ENCODE measurements at regions not wholly inside any gene's neighbourhood (a gene's known extent, or its start where the extent isn't known, plus 50 kb on each side); places are given as distances from the start of the nearest gene placed in this dataset.

DNA sequence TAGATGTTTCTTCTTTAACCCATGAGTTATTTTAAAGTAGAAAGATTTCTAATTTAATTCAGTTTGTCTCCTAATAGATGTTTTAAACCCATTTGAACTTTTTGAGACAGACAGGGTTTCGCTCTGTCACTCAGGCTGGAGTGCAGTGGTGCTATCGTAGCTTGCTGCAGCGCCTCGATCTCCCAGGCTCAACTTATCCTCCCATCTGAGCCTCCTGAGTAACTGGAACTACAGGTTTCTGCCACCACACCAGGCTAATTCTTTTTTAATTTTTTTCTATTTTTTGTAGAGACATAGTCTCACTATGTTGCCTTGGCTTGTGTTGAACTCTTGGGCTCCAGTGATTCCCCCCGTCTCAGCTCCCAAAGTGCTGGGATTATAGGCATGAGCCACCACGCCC lies 53.0 kb upstream of the RAB18 start:
- DNase-seq (ENCODE audit: low read depth): no peak

- no peak for DNase-seq (ENCODE audit: low read depth)
Measured at GRCh38 chr10:27450225-27450624, 53.9 kb upstream of the RAB18 start.

DNA sequence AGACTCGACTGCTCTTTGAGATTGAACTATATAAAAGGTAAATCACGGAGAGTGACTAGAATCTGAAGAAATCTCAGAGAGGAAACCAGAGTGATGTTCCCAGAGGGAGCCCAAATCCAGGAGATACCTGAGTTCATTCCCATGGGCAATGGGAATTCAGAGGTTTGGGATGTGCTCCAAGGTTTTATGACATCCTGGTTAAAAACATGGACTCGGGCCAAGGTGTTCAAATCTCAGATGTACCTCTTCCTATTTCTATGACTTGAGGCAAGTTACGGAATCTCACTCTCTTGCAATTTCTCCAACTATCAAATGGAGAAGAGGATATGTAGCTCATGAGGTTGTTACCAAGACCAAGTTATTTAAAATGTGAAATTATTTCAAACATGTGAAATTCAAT lies 54.5 kb upstream of the RAB18 start:
- no peak for DNase-seq (ENCODE audit: low read depth)

DNA sequence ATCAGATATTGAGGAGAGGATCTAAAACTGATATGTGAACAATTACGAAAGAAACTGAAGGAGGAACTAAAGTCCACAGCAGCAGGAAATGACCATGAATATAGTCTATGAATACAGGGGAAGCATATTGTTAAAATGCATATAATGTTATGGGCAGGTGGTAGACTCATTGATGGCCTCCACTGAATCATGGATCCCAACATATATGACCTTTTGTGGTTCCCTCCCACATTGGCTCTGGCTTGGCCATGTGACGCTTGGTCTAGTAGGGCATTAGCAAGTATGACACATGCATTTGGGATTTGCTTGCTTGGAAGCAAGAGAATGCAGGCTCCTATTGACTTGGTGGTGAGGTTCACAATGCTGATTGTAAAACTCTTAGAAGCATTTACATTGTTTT lies 55.2 kb upstream of the RAB18 start:
- no peak for DNase-seq (ENCODE audit: low read depth)

DNA sequence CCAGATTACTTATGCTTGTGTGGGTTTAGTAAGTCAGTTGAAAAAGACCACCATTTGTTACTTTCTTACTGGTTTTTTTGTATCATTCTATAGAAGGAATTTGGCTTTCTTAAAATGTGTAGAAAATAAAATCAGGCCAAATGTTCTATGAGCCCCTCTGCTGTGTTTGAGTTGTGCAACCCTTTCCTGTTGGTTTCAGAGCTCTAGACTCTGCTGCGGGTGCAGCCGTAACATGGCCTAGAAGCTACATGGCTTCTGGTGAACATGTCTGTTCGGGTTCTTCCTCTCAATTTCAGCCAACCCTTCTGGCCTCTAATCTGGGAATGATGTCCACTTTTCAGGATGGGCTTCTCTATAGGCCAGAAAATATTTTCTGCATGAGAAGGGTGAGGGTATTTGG lies 56.6 kb upstream of the RAB18 start:
- no peak for DNase-seq (ENCODE audit: low read depth)

DNA sequence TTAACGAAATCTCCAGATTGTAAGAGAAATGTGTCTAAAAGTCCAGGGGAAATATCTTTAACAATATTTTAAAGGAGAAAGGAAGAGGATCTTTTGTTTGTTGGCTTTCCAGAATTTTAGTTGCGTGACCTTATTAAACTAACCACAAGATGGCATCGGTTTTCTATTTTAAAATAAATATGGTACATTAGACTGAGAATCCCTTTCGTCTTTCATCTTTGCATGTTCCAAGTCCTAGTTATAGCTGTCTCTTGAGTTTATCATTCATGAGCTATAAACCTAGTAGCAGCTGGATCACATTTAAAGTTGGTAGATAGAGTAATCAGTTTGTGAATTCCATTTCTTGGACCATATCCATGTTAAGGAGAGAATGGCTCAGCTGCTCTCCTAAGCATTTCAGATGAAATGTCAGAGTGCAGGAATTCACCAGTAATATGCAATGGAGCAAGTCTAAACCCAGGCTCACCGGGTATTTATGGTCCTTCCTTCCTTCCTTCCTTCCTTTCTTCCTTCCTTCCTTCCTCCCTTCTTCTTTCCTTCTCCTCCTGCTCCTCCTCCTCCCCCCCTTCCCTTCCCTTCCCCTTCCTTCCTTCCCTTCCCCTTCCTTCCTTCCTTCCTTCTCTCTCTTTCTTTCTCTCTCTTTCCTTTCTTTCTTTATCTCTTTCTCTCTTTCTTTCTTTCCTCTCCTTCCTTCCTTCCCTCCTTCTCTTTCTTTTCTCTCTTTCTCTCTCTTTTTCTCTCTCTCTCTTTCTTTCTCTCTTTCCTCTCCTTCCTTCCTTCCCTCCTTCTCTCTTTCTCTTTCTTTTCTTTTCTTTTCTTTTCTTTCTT lies 57.8 kb upstream of the RAB18 start:
- no peak for DNase-seq (ENCODE audit: low read depth)

GRCh38 chr10:27445070-27445469 lies 59.0 kb upstream of the RAB18 start:
- no peak for DNase-seq (ENCODE audit: low read depth)

DNA sequence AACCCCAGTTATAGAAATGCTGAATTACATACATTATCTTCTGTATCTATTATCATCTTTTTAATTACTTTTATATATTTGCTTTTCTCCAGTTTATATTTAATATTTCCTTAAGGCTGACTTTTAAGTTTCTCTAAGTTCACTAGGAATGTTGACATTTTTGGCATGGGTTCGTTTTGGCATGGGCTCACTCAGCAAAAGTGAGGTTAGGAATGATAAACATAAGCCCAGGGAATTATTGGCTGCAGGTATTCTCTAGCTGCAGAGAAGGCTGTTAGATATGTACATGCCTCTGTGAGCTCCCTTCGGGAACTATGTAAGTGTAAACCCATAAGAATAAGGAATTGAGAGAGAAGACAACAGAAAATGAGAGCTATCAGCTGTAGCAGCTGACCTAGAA lies 63.6 kb upstream of the RAB18 start:
- no peak for DNase-seq (ENCODE audit: low read depth)

GRCh38 chr10:27440021-27440420 lies 64.1 kb upstream of the RAB18 start:
- no peak for DNase-seq (ENCODE audit: low read depth)

DNA sequence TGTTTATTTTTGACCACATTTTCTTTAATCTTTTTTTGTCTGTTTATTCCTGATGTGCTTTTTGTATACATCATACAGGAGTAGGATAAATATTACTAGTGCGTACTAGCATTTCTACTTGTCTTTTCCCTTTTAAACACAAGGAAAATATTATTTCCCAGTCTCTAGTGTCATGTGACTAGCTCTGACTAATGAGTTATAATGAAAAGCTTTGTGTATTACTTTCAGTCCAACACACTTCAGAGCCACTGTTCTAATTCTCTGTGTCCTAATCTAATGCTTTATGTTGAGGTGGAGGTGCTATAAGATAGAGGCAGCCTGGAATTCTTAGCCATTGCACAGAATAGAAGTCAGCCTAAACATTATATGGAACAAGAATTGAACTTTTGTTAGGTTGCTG lies 65.0 kb upstream of the RAB18 start:
- no peak for DNase-seq (ENCODE audit: low read depth)

DNA sequence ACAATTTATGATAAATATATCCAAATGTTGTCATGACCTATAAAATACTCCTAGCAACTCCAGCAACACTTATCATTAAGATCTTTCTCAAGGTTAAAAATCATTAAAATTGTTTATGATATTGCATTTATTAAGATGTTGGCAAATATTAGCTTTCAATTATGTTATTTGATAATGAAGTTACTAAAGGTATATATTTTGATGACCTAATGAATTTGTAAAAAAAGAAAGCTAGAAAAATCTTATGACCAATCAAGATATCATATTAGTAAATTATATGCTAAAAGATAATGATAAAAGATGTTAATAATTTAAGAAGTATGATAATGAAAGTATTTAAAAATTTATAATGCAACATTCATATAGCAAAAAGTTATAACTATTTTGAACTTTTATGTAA lies 66.3 kb upstream of the RAB18 start:
- DNase-seq (ENCODE audit: low read depth): no peak

- DNase-seq (ENCODE audit: low read depth): no peak
Measured at GRCh38 chr10:27436710-27437109, 67.4 kb upstream of the RAB18 start.

- no peak for DNase-seq (ENCODE audit: low read depth)
Measured at GRCh38 chr10:27433976-27434375, 70.1 kb upstream of the RAB18 start.

GRCh38 chr10:27426948-27427467 lies 77.1 kb upstream of the RAB18 start:
- DNase-seq (ENCODE audit: low read depth): no peak

DNA sequence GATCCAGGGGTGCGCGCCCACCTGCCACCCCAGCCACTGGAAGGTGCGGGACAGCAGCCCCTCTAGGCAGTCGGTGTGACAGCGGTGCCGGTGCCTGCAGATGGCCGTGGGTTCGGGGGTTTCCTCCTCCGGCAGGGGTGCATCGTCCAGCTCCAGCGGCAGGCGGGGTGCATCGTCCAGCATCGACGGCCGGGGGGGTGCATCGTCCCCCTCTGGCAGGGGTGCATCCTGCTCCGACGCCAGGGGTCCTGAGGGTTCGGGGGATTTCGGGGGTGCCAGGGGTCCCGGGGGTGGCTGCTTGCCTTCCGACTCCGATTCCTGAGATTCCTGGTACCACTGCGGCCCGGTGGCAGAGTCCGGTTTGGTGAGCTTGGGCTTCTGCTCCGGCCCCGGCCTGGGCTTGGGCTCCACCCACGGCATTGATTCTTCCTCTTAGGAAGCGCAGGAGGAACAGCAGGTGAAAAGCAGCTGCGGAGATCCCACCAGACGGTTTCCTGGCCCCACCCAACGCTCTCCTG lies 90.2 kb upstream of the RAB18 start:
- DNase-seq (ENCODE audit: low read depth): no peak

- no peak for DNase-seq (ENCODE audit: low read depth)
Measured at GRCh38 chr10:27413387-27413786, 90.7 kb upstream of the RAB18 start.

- DNase-seq (ENCODE audit: low read depth): no peak
Measured at GRCh38 chr10:27410153-27410552, 94.0 kb upstream of the RAB18 start.

GRCh38 chr10:27407271-27407670 lies 96.8 kb upstream of the RAB18 start:
- DNase-seq (ENCODE audit: low read depth): no peak

GRCh38 chr10:27399871-27400270 lies 104.2 kb upstream of the RAB18 start:
- DNase-seq (ENCODE audit: low read depth): no peak

DNA sequence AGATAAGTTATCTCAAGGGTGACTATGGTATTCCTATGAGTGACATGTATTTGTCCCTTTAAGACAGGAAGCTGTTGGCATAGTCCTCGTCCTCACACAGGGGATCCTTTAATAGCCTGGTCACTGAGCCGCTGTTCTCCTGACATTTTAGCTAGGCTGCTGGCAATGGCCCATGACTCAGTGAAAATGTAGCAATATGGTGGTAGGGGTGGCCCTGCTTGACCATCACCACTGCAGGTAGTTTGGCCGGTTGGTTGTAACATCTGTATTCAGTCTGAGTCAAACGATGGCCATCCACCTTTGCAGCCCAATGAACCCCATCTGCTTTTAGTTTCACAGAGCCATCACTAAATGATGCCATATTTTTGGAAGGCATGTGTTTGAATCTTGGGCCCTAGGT lies 110.1 kb upstream of the RAB18 start:
- DNase-seq (ENCODE audit: low read depth): no peak

DNA sequence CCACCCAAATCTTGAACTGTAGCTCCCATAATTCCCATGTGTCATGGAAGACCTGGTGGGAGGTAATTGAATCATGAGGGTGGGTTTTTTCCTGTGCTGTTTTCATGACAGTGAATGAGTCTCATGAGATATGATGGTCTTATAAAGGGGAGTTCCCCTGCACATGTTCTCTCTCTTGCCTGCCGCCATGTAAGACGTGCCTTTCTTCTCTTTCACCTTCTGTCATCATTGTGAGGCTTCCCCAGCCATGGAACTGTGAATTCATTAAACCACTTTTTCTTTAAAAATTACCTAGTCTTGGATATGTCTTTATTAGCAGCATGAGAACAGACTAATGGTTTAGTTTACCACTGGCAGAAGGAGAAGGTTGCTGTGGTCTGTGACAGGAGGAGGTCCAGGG lies 111.5 kb upstream of the RAB18 start:
- DNase-seq (ENCODE audit: low read depth): no peak

- DNase-seq (ENCODE audit: low read depth): no peak
Measured at GRCh38 chr10:27391916-27392315, 112.2 kb upstream of the RAB18 start.

GRCh38 chr10:27391325-27391724 lies 112.8 kb upstream of the RAB18 start:
- DNase-seq (ENCODE audit: low read depth): no peak

DNA sequence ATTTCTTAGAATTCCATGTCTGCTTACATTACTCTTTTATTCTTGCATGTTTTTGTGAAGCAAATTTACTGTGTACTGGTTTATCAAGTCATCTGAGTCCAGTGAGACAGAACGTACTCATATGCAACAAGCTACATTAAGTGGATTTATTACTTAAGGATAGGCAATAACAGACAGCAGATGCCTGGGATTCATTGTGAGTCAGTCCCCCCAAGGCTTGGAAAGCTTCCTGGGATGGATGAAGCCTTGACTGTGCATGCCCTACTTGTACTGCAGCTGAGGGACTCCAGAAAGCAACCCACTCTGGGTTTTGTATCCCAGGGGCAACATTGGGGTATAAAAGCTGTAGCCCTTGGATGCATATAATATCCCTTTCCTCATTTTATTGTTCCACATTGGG lies 113.4 kb upstream of the RAB18 start:
- no peak for DNase-seq (ENCODE audit: low read depth)
